ENCODE measurements at regions not wholly inside any gene's neighbourhood (a gene's known extent, or its start where the extent isn't known, plus 50 kb on each side); places are given as distances from the start of the nearest gene placed in this dataset.

DNA sequence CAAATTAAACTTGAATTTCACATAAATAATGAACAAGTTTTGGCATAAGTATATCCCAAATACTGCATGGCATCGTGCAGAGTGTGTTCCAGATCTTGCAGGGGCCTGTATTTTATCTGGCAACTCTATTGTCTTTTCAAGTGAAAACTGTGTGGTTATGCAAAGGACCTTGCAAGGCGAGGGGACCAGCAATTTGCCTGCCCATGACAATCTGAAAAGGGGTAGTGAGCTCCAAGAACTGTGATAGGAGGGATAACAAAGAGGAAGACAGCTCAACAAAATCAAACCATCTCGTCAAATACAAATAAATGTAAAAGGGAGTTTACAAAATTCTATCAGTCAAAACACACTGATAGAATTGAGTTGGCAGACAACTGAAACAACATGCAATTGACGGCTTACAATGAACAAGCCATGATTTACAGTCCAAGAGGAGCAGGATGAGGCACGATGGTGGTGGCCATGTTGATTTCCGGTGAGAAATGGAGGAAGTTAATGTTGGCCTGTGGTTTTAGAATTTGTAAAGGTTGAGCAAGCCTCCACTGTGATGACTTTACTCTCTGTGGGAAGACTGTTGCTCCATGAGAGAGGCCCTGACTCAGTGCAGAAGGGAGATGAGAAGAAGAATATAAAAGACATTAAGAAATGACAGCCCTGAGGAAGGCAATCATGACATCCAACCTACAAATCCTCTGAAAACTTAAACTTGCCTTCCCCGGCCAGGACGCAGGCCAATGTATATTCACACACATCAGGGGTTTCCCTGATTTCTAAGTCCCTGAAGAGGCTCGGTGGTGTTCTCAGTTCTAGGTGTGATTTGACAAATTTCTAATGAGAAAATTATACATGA lies 132.2 kb downstream of the ADSS2 start:
- TF ChIP-seq ZNF645 (tag by site-specific recombination; IDR thresholded peaks at IDR 0.05): no peak
- TF ChIP-seq, protein P1, sequence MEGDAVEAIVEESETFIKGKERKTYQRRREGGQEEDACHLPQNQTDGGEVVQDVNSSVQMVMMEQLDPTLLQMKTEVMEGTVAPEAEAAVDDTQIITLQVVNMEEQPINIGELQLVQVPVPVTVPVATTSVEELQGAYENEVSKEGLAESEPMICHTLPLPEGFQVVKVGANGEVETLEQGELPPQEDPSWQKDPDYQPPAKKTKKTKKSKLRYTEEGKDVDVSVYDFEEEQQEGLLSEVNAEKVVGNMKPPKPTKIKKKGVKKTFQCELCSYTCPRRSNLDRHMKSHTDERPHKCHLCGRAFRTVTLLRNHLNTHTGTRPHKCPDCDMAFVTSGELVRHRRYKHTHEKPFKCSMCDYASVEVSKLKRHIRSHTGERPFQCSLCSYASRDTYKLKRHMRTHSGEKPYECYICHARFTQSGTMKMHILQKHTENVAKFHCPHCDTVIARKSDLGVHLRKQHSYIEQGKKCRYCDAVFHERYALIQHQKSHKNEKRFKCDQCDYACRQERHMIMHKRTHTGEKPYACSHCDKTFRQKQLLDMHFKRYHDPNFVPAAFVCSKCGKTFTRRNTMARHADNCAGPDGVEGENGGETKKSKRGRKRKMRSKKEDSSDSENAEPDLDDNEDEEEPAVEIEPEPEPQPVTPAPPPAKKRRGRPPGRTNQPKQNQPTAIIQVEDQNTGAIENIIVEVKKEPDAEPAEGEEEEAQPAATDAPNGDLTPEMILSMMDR (tag by site-specific recombination; IDR thresholded peaks at IDR 0.05): no peak
- no peak for TF ChIP-seq KLF10 (tag by site-specific recombination; IDR thresholded peaks at IDR 0.05)
- no peak for TF ChIP-seq REST (tag by site-specific recombination; IDR thresholded peaks at IDR 0.05)
- TF ChIP-seq, protein P2, sequence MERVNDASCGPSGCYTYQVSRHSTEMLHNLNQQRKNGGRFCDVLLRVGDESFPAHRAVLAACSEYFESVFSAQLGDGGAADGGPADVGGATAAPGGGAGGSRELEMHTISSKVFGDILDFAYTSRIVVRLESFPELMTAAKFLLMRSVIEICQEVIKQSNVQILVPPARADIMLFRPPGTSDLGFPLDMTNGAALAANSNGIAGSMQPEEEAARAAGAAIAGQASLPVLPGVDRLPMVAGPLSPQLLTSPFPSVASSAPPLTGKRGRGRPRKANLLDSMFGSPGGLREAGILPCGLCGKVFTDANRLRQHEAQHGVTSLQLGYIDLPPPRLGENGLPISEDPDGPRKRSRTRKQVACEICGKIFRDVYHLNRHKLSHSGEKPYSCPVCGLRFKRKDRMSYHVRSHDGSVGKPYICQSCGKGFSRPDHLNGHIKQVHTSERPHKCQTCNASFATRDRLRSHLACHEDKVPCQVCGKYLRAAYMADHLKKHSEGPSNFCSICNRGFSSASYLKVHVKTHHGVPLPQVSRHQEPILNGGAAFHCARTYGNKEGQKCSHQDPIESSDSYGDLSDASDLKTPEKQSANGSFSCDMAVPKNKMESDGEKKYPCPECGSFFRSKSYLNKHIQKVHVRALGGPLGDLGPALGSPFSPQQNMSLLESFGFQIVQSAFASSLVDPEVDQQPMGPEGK (tag by site-specific recombination; IDR thresholded peaks at IDR 0.05): no peak
- TF ChIP-seq, protein P3, sequence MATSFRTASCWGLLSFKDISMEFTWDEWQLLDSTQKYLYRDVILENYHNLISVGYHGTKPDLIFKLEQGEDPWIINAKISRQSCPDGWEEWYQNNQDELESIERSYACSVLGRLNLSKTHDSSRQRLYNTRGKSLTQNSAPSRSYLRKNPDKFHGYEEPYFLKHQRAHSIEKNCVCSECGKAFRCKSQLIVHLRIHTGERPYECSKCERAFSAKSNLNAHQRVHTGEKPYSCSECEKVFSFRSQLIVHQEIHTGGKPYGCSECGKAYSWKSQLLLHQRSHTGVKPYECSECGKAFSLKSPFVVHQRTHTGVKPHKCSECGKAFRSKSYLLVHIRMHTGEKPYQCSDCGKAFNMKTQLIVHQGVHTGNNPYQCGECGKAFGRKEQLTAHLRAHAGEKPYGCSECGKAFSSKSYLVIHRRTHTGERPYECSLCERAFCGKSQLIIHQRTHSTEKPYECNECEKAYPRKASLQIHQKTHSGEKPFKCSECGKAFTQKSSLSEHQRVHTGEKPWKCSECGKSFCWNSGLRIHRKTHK (tag by site-specific recombination; IDR thresholded peaks at IDR 0.05): no peak
- TF ChIP-seq, protein P4, sequence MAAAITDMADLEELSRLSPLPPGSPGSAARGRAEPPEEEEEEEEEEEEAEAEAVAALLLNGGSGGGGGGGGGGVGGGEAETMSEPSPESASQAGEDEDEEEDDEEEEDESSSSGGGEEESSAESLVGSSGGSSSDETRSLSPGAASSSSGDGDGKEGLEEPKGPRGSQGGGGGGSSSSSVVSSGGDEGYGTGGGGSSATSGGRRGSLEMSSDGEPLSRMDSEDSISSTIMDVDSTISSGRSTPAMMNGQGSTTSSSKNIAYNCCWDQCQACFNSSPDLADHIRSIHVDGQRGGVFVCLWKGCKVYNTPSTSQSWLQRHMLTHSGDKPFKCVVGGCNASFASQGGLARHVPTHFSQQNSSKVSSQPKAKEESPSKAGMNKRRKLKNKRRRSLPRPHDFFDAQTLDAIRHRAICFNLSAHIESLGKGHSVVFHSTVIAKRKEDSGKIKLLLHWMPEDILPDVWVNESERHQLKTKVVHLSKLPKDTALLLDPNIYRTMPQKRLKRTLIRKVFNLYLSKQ (tag by site-specific recombination; IDR thresholded peaks at IDR 0.05; ENCODE audit: borderline replicate concordance): no peak
- TF ChIP-seq, protein P5, sequence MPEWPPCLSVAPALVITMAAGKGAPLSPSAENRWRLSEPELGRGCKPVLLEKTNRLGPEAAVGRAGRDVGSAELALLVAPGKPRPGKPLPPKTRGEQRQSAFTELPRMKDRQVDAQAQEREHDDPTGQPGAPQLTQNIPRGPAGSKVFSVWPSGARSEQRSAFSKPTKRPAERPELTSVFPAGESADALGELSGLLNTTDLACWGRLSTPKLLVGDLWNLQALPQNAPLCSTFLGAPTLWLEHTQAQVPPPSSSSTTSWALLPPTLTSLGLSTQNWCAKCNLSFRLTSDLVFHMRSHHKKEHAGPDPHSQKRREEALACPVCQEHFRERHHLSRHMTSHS (tag by site-specific recombination; IDR thresholded peaks at IDR 0.05): no peak
- no peak for TF ChIP-seq BCL11A (tag by site-specific recombination; IDR thresholded peaks at IDR 0.05; ENCODE audit: low read depth)
- no peak for TF ChIP-seq ZNF23 (tag by site-specific recombination; IDR thresholded peaks at IDR 0.05; ENCODE audit: borderline replicate concordance)
- TF ChIP-seq ZNF776 (tag by site-specific recombination; IDR thresholded peaks at IDR 0.05; ENCODE audit: borderline replicate concordance): no peak
- TF ChIP-seq, protein P6, sequence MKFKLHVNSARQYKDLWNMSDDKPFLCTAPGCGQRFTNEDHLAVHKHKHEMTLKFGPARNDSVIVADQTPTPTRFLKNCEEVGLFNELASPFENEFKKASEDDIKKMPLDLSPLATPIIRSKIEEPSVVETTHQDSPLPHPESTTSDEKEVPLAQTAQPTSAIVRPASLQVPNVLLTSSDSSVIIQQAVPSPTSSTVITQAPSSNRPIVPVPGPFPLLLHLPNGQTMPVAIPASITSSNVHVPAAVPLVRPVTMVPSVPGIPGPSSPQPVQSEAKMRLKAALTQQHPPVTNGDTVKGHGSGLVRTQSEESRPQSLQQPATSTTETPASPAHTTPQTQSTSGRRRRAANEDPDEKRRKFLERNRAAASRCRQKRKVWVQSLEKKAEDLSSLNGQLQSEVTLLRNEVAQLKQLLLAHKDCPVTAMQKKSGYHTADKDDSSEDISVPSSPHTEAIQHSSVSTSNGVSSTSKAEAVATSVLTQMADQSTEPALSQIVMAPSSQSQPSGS (tag by site-specific recombination; IDR thresholded peaks at IDR 0.05; ENCODE audit: low read depth): no peak
